Transverse colon (tissue), 4 donors: ENCODE measurements at regions not wholly inside any gene's neighbourhood (a gene's known extent, or its start where the extent isn't known, plus 50 kb on each side); places are given as distances from the start of the nearest gene placed in this dataset.

Experiments used
- DNase-seq: peaks from one replicate; pipeline ENCODE4 v3.0.0-alpha.2; 2019
- H3K27ac ChIP-seq, 4 donors: fragments of 200-600 bp; sonication (generic); 2 replicates each; pipeline ENCODE4 v1.5.1; 2016 to 2018; ENCODE audit warnings: inconsistent platforms in 4 of 4
- H3K27me3 ChIP-seq: fragments of 200-600 bp; sonication (generic); 2 replicates; pipeline ENCODE4 v1.5.1; 2017; ENCODE audit warnings: inconsistent platforms
- H3K36me3 ChIP-seq, 4 donors: fragments of 200-600 bp; sonication (generic); 2 replicates each; pipeline ENCODE4 v1.5.1; 2017 to 2019; ENCODE audit warnings: inconsistent platforms in 4 of 4
- H3K4me1 ChIP-seq, 4 donors: fragments of 200-600 bp; sonication (generic); 2 replicates each; pipeline ENCODE4 v1.5.1; 2017 to 2020; ENCODE audit warnings: inconsistent platforms in 4 of 4
- H3K4me3 ChIP-seq, 4 donors: fragments of 200-600 bp; sonication (generic); 1 replicate in 1 of 4; 2 replicates in 3 of 4; pipeline versions ENCODE4 v1.5.1 to v1.6.1; 2017 to 2019; ENCODE audit warnings: inconsistent platforms in 4 of 4
- H3K9me3 ChIP-seq, 2 donors: fragments of 200-600 bp; sonication (generic); 2 replicates each; pipeline ENCODE4 v1.5.1; 2017 to 2019; ENCODE audit warnings: inconsistent platforms in 2 of 2
- EP300 ChIP-seq: sonication (generic); formaldehyde crosslinking; IDR thresholded peaks from one replicate; pipeline ENCODE4 v1.6.1; 2017; ENCODE audit warnings: antibody characterized with exemption, low read depth
- POLR2A ChIP-seq: fragments of 450-650 bp; IDR thresholded peaks from one replicate; pipeline ENCODE4 v1.6.1; 2016; ENCODE audit warnings: antibody characterized with exemption, mild to moderate bottlenecking, moderate library complexity
- POLR2AphosphoS5 ChIP-seq, 3 donors: sonication (generic); formaldehyde crosslinking; IDR thresholded peaks; one replicate each; pipeline ENCODE4 v1.6.1; 2016; ENCODE audit warnings: antibody characterized with exemption in 3 of 3
- WGBS, 2 donors: methylation state at CpG; one replicate each; pipeline ENCODE4 v1.1.5; 2018; ENCODE audit warnings: low coverage in 1 of 2; 5-methylcytosine and 5-hydroxymethylcytosine counted together
- in situ Hi-C, 4 donors: fragments of 200-750 bp; cut with MboI; loops; one replicate each; pipeline versions ENCODE4 v1.15.0 to v1.15.1; 2017; ENCODE audit warnings: low sequenced_read_pairs in 3 of 4, low pct_ligation_motif_present in 1 of 4, low pct_unique_long_range_greater_than_20kb in 1 of 4
- intact Hi-C: fragments of 100-400 bp; cut with DNase I; formaldehyde crosslinking; loops from one replicate; pipeline ENCODE4 v1.15.1; 2023; ENCODE audit warnings: low total_unique reads
- TF ChIP-seq, protein P1 (sequence below), 5 experiments: fragments of 200-600 bp in 3 of 5; fragments of 450-650 bp in 2 of 5; sonication (generic) in 3 of 5; IDR thresholded peaks; 1 replicate in 2 of 5; 2 replicates in 3 of 5; pipeline ENCODE4 v1.5.1; 2016 to 2017; ENCODE audit warnings: antibody characterized with exemption in 5 of 5, inconsistent platforms in 3 of 5, mild to moderate bottlenecking in 2 of 5, moderate library complexity in 1 of 5

DNA sequence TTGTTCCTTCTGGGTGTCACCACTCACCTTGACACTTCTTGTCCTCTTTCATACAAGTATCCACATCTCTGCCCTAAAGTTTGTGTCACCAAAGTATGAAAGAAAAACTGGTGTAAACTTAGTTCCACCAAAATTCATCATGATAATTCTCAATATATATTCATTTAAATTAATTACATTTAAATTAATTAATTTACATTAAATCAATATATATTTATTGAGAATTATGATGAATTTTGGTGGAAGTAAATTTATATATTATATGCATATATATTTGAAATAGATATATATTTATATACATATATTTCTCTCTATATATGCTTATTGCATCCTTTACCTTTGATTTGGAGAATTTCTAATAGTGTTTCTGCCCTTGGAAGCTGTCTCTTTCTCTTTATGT is 828.3 kb downstream of the PDCD6IP start:
- peaks cover 2 to 10% of the 10 kb centered on the region in 2 donors for H3K9me3 ChIP-seq
- H3K4me1 ChIP-seq: no peaks in the 10 kb centered on the region
- DNase-seq: no peak
- intact Hi-C loops: no loop called here
- TF ChIP-seq POLR2A (no peak), POLR2AphosphoS5 (IDR thresholded peaks at IDR 0.05) (no peak), EP300 (no peak)
- TF ChIP-seq, protein P1, sequence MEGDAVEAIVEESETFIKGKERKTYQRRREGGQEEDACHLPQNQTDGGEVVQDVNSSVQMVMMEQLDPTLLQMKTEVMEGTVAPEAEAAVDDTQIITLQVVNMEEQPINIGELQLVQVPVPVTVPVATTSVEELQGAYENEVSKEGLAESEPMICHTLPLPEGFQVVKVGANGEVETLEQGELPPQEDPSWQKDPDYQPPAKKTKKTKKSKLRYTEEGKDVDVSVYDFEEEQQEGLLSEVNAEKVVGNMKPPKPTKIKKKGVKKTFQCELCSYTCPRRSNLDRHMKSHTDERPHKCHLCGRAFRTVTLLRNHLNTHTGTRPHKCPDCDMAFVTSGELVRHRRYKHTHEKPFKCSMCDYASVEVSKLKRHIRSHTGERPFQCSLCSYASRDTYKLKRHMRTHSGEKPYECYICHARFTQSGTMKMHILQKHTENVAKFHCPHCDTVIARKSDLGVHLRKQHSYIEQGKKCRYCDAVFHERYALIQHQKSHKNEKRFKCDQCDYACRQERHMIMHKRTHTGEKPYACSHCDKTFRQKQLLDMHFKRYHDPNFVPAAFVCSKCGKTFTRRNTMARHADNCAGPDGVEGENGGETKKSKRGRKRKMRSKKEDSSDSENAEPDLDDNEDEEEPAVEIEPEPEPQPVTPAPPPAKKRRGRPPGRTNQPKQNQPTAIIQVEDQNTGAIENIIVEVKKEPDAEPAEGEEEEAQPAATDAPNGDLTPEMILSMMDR (IDR thresholded peaks at IDR 0.05): no peak
- no peaks in the 10 kb centered on the region for H3K36me3 ChIP-seq
- no peaks in the 10 kb centered on the region for H3K27me3 ChIP-seq
- H3K27ac ChIP-seq: no peak overlapping the region
- H3K4me3 ChIP-seq: no peak overlapping the region
- in situ Hi-C loops: no loop called here

DNA sequence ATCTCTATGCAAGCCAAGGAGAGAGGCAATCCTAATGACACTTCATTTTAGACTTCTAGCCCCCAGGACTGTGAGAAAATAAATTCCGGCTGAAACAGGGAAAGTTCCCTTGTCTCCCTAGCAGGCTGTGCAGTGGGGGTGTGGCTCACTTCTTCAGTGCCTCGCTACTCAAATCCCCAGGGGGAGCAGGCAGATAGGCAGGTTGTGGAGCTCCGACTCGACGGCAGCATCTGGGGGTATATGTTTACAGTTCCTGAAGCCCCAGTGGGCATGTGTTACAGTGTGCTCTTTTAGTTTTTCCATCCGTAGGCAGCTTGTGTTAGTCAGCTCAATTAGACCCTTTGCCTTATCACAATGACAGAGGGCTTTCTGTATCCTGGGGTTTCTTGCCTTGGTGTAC is 836.5 kb downstream of the PDCD6IP start:
- Histone ChIP-seq H3K36me3 (no peaks in the 10 kb centered on the region), H3K4me1 (no peaks in the 10 kb centered on the region), H3K9me3 (no peaks in the 10 kb centered on the region), H3K4me3 (no peak overlapping the region), H3K27ac (no peak overlapping the region), H3K27me3 (no peaks in the 10 kb centered on the region)
- no peak for DNase-seq
- in situ Hi-C loops (no loop called here), intact Hi-C loops (no loop called here)
- WGBS, 2 donors: 70% methylated on average over 6 of the region's 6 CpGs; no CpG with 5 or more reads in 1 of the 2 donors
- TF ChIP-seq, protein P1 (IDR thresholded peaks at IDR 0.05): no peak
- TF ChIP-seq POLR2AphosphoS5 (IDR thresholded peaks at IDR 0.05) (no peak), POLR2A (no peak), EP300 (no peak)

DNA sequence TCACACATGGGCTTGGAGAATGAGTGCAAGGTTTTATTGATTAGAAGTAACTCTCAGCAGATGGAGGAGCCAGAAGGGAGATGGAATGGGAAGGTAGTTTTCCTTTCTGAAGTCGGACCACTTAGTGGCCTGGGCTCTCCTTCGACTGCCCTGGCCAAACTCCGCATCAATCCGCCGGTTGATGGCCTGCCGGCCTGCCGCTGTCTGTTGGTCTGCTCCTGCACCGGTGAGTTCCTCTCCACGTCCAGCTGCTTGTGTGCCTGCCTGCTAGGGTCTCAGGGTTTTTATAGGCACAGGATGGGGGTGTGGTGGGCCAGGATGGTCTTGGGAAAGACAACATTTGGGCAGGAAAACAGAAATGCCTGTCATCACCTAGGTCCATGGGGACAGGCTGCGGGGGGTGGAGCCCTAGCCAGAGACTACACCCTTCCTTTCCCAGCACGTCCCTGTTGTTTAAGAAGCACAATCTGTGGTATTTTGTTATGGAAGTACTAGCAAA is 837.0 kb downstream of the PDCD6IP start:
- DNase-seq: no peak
- in situ Hi-C loops (no loop called here), intact Hi-C loops (no loop called here)
- H3K27me3 ChIP-seq: no peaks in the 10 kb centered on the region
- 87% methylated on average over 11 of the region's 11 CpGs; no CpG with 5 or more reads in 1 of the 2 donors for WGBS, 2 donors
- no peak overlapping the region for H3K27ac ChIP-seq
- no peaks in the 10 kb centered on the region for H3K9me3 ChIP-seq
- no peak overlapping the region for H3K4me3 ChIP-seq
- TF ChIP-seq, protein P1 (IDR thresholded peaks at IDR 0.05): no peak
- no peak for TF ChIP-seq POLR2AphosphoS5 (IDR thresholded peaks at IDR 0.05)
- TF ChIP-seq POLR2A: no peak
- TF ChIP-seq EP300: no peak
- H3K4me1 ChIP-seq: no peaks in the 10 kb centered on the region
- no peaks in the 10 kb centered on the region for H3K36me3 ChIP-seq

DNA sequence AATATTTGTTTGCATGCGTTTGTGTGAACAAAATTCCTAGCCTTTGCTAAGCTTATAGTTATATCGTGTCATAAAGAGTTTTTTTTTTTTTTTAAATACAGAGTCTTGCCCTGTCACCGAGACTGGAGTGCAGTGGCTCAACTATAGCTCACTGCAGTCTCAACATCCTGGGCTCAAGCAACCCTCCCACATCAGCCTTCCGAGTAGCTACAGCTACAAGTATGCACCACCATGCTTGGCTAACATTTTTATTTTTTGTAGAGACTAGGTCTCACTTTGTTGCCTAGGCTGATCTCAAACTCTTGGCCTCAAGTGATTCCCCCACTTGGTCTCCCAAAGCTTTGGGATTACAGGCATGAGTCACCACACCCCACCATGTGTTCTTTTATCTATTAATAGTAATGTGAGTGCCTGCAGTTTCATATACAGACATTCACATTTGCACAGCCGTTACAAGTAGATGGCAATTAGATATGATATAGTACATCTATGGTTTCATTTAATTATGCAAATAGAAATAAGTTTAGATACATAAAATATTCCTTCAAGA is 848.6 kb downstream of the PDCD6IP start:
- DNase-seq: no peak
- Histone ChIP-seq H3K9me3 (no peaks in the 10 kb centered on the region), H3K27me3 (no peaks in the 10 kb centered on the region), H3K4me1 (no peaks in the 10 kb centered on the region), H3K27ac (no peak overlapping the region), H3K36me3 (no peaks in the 10 kb centered on the region), H3K4me3 (no peak overlapping the region)
- intact Hi-C loops: no loop called here
- in situ Hi-C loops: no loop called here
- TF ChIP-seq, protein P1 (IDR thresholded peaks at IDR 0.05): no peak
- TF ChIP-seq POLR2A (no peak), POLR2AphosphoS5 (IDR thresholded peaks at IDR 0.05) (no peak), EP300 (no peak)
- 45 to 75% methylated on average over 2 to 5 of the region's 5 CpGs for WGBS, 2 donors
